Natural killer cell (primary cell): ENCODE measurements at regions not wholly inside any gene's neighbourhood (a gene's known extent, or its start where the extent isn't known, plus 50 kb on each side); places are given as distances from the start of the nearest gene placed in this dataset.

Source experiments
- ATAC-seq, 3 donors: fragments of 150-1000 bp in 2 of 3; fragments of 200-7000 bp in 1 of 3; cut with Tn5 transposase; 1 replicate in 1 of 3; 2 replicates in 2 of 3; pipeline ENCODE4 v1.10.0; 2021; ENCODE audit warnings: mild to moderate bottlenecking in 2 of 3, moderate library complexity in 2 of 3
- DNase-seq, 2 donors: peaks; one replicate each; pipeline versions ENCODE4 v3.0.0 to v3.0.0-alpha.2; 2013 to 2021; ENCODE audit warnings: mixed read lengths in 1 of 2
- H3K27ac ChIP-seq: one replicate; pipeline ENCODE4 v1.5.1; 2013; ENCODE audit warnings: mild to moderate bottlenecking, low read length
- H3K27me3 ChIP-seq: one replicate; pipeline ENCODE4 v1.6.1; 2013; ENCODE audit warnings: low read length; ENCODE audit not compliant: control insufficient read depth, insufficient read depth
- H3K36me3 ChIP-seq: one replicate; pipeline ENCODE4 v1.6.1; 2013; ENCODE audit warnings: low read length; ENCODE audit not compliant: control insufficient read depth, insufficient read depth
- H3K4me1 ChIP-seq: one replicate; pipeline ENCODE4 v1.6.1; 2013; ENCODE audit warnings: low read length; ENCODE audit not compliant: control insufficient read depth, insufficient read depth
- H3K4me3 ChIP-seq: one replicate; pipeline ENCODE4 v1.5.1; 2013; ENCODE audit warnings: low read length
- H3K9me3 ChIP-seq: one replicate; pipeline ENCODE4 v1.6.1; 2013; ENCODE audit warnings: low read length; ENCODE audit not compliant: control insufficient read depth, insufficient read depth
- H3K27ac Mint-ChIP-seq, 2 donors: one replicate each; pipeline ENCODE4 v1.8.0; 2022; ENCODE audit warnings: mild to moderate bottlenecking in 2 of 2, mixed read lengths in 2 of 2, moderate library complexity in 1 of 2
- H3K27me3 Mint-ChIP-seq, 2 donors: one replicate each; pipeline ENCODE4 v1.8.0; 2022; ENCODE audit warnings: low read depth in 2 of 2, mixed read lengths in 2 of 2
- H3K36me3 Mint-ChIP-seq: one replicate; pipeline ENCODE4 v1.8.0; 2022; ENCODE audit warnings: mixed read lengths
- H3K4me1 Mint-ChIP-seq, 2 donors: one replicate each; pipeline ENCODE4 v1.8.0; 2022; ENCODE audit warnings: mixed read lengths in 2 of 2
- H3K4me3 Mint-ChIP-seq: one replicate; pipeline ENCODE4 v1.8.0; 2022; ENCODE audit warnings: mild to moderate bottlenecking, moderate library complexity, mixed read lengths
- H3K9me3 Mint-ChIP-seq, 2 donors: one replicate each; pipeline ENCODE4 v1.8.0; 2022; ENCODE audit warnings: mixed read lengths in 2 of 2
- WGBS: methylation state at CpG from one replicate; pipeline ENCODE4 v1.1.7; 2013; ENCODE audit warnings: missing lambda C conversion rate; ENCODE audit not compliant: insufficient coverage; 5-methylcytosine and 5-hydroxymethylcytosine counted together
- intact Hi-C: fragments of 100-400 bp; cut with micrococcal nuclease; formaldehyde crosslinking; loops from one replicate; pipeline ENCODE4 v1.14.2; 2022
- TF ChIP-seq, protein P1 (sequence below): fragments of 200-600 bp; IDR thresholded peaks from one replicate; pipeline ENCODE4 v1.8.0; 2022; ENCODE audit warnings: antibody characterized with exemption

GRCh38 chr3:63015614-63016309 lies 140.5 kb upstream of the CADPS start:
- no peaks in the 10 kb centered on the region for H3K27me3 Mint-ChIP-seq
- peaks cover 8% of the 10 kb centered on the region for H3K36me3 Mint-ChIP-seq
- TF ChIP-seq, protein P1, sequence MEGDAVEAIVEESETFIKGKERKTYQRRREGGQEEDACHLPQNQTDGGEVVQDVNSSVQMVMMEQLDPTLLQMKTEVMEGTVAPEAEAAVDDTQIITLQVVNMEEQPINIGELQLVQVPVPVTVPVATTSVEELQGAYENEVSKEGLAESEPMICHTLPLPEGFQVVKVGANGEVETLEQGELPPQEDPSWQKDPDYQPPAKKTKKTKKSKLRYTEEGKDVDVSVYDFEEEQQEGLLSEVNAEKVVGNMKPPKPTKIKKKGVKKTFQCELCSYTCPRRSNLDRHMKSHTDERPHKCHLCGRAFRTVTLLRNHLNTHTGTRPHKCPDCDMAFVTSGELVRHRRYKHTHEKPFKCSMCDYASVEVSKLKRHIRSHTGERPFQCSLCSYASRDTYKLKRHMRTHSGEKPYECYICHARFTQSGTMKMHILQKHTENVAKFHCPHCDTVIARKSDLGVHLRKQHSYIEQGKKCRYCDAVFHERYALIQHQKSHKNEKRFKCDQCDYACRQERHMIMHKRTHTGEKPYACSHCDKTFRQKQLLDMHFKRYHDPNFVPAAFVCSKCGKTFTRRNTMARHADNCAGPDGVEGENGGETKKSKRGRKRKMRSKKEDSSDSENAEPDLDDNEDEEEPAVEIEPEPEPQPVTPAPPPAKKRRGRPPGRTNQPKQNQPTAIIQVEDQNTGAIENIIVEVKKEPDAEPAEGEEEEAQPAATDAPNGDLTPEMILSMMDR = no peak
- Histone ChIP-seq H3K9me3 (peaks cover 10% of the 10 kb centered on the region), H3K4me3 (no peak overlapping the region), H3K36me3 (no peaks in the 10 kb centered on the region), H3K27ac (no peak overlapping the region), H3K27me3 (no peaks in the 10 kb centered on the region), H3K4me1 (no peaks in the 10 kb centered on the region)
- intact Hi-C loops = no loop called here
- ATAC-seq = no peak
- H3K4me1 Mint-ChIP-seq = no peaks in the 10 kb centered on the region
- peak in 1 of 2 donors; percentile 1 for DNase-seq
- WGBS = 92% methylated on average over 11 of the region's 11 CpGs
- no peak overlapping the region for H3K27ac Mint-ChIP-seq
- peaks cover 11 to 15% of the 10 kb centered on the region in 2 donors for H3K9me3 Mint-ChIP-seq
- H3K4me3 Mint-ChIP-seq = no peak overlapping the region

DNA sequence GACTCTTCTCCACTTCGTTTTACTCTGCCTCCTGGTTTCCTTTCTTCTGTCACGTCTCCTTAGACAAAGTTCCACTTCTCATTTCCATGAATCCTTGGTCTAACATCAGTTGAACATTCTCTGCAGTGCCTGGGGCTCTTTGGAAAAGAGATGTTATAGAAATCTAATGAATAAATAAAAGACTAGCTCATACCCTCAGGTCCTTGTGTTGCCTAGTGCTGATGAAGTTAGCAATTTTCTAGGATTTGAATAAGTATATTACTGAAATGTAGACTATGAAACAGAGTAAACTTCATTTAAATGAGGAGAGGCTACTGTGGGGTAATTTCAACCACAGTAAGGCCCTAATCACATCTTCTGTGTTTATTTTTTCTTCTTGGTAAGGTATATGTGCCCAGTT lies 146.9 kb upstream of the CADPS start:
- no peaks in the 10 kb centered on the region for H3K4me1 ChIP-seq
- H3K27me3 ChIP-seq = no peaks in the 10 kb centered on the region
- WGBS = 55% methylated on average over 2 of the region's 2 CpGs
- Mint-ChIP-seq H3K36me3 (no peaks in the 10 kb centered on the region), H3K4me3 (no peak overlapping the region), H3K27ac (no peak overlapping the region), H3K27me3 (no peaks in the 10 kb centered on the region), H3K4me1 (no peaks in the 10 kb centered on the region), H3K9me3 (peaks cover 11 to 17% of the 10 kb centered on the region in 2 donors)
- DNase-seq (no peak), ATAC-seq (no peak)
- H3K4me3 ChIP-seq = no peak overlapping the region
- no peak overlapping the region for H3K27ac ChIP-seq
- H3K9me3 ChIP-seq = peaks cover 2% of the 10 kb centered on the region
- TF ChIP-seq, protein P1 = no peak
- no peaks in the 10 kb centered on the region for H3K36me3 ChIP-seq
- intact Hi-C loops = no loop called here

DNA sequence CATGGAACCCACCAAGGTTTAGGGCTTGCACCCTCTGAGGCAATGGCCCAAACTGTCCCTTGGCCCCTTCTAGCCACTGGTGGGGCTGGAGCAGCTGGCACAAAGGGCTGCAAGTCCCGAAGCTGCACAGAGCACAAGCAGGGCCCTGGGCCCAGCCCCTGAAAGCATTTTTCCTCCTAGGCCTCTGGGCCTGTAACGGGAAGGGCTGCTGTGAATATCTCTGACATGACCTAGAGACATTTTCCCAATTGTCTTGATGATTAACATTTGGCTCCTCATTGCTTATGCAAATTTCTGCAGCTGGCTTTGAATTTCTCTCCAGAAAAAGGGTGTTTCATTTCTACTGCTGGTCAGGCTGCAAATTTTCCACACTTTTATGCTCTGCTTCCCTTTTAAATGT lies 151.5 kb upstream of the CADPS start:
- H3K27me3 ChIP-seq = no peaks in the 10 kb centered on the region
- WGBS = 85% methylated on average over 2 of the region's 2 CpGs
- no peaks in the 10 kb centered on the region for H3K27me3 Mint-ChIP-seq
- H3K27ac Mint-ChIP-seq = no peak overlapping the region
- H3K4me3 Mint-ChIP-seq = no peak overlapping the region
- intact Hi-C loops = no loop called here
- no peak overlapping the region for H3K27ac ChIP-seq
- H3K4me1 Mint-ChIP-seq = no peaks in the 10 kb centered on the region
- no peak for ATAC-seq
- H3K4me3 ChIP-seq = no peak overlapping the region
- H3K9me3 ChIP-seq = peaks cover 2% of the 10 kb centered on the region
- DNase-seq = no peak
- TF ChIP-seq, protein P1 = no peak
- H3K4me1 ChIP-seq = no peaks in the 10 kb centered on the region
- H3K36me3 ChIP-seq = no peaks in the 10 kb centered on the region
- H3K36me3 Mint-ChIP-seq = no peaks in the 10 kb centered on the region
- peaks cover 18 to 24% of the 10 kb centered on the region in 2 donors for H3K9me3 Mint-ChIP-seq

GRCh38 chr3:63029326-63029725 lies 154.1 kb upstream of the CADPS start:
- H3K27me3 Mint-ChIP-seq = no peaks in the 10 kb centered on the region
- no peaks in the 10 kb centered on the region for H3K4me1 Mint-ChIP-seq
- DNase-seq (no peak), ATAC-seq (no peak)
- Histone ChIP-seq H3K27ac (no peak overlapping the region), H3K4me3 (no peak overlapping the region), H3K27me3 (no peaks in the 10 kb centered on the region), H3K36me3 (no peaks in the 10 kb centered on the region), H3K9me3 (peaks cover 2% of the 10 kb centered on the region), H3K4me1 (no peaks in the 10 kb centered on the region)
- TF ChIP-seq, protein P1 = no peak
- intact Hi-C loops = no loop called here
- peaks cover 21 to 28% of the 10 kb centered on the region in 2 donors for H3K9me3 Mint-ChIP-seq
- H3K36me3 Mint-ChIP-seq = no peaks in the 10 kb centered on the region
- WGBS = 54% methylated on average over 2 of the region's 3 CpGs
- no peak overlapping the region for H3K4me3 Mint-ChIP-seq
- no peak overlapping the region for H3K27ac Mint-ChIP-seq
